H54 (cell line): ENCODE measurements at regions not wholly inside any gene's neighbourhood (a gene's known extent, or its start where the extent isn't known, plus 50 kb on each side); places are given as distances from the start of the nearest gene placed in this dataset.
"Not testable (repeated sequence)": the region's sequence is repeated elsewhere in the genome, so short reads cannot be mapped to it uniquely, and the experiment has no call there.

Source experiments
- DNase-seq: peaks from one replicate; pipeline ENCODE4 v3.0.0; 2011; ENCODE audit warnings: low spot score, mixed read lengths; ENCODE audit not compliant: insufficient read length
- FAIRE-seq: peaks from 3 replicates; lab custom pipeline; 2011; peaks lifted over from hg19 to GRCh38; lab: Jason Lieb, UNC
- POLR2A ChIP-seq: IDR thresholded peaks from 2 replicates; pipeline ENCODE4 v1.6.1; 2011; ENCODE audit warnings: low read depth, mild to moderate bottlenecking, low read length

- DNase-seq (no peak), FAIRE-seq (no peak)
- no peak for TF ChIP-seq POLR2A
Measured at GRCh38 chrX:147468600-147468999, 443.1 kb upstream of the FMR1 start.

DNA sequence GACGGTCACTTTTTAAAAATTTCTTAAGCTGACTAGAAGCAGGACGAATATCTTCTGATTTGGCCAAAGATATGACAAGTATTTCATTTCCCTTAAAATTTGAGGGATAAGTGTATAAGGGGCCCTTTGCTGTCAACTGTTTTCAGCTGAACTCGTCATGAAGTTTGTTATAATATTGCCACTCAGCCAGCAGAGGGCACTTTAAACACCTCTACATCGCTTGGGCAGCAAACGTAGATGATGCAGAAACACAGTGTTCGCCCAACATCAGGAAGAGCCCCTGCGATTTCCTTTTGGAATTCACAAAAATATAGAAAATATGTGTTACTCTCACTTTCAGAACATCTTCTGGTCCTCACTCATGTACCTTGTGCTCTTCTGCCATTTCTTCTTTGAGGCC is 435.7 kb upstream of the FMR1 start:
- DNase-seq (no peak), FAIRE-seq (no peak)
- no peak for TF ChIP-seq POLR2A

GRCh38 chrX:147478899-147479298 is 432.8 kb upstream of the FMR1 start:
- TF ChIP-seq POLR2A, result no peak
- DNase-seq (no peak), FAIRE-seq (no peak)

- FAIRE-seq (no peak), DNase-seq (no peak)
- TF ChIP-seq POLR2A, result no peak
Measured at GRCh38 chrX:147485207-147485606, 426.5 kb upstream of the FMR1 start.

DNA sequence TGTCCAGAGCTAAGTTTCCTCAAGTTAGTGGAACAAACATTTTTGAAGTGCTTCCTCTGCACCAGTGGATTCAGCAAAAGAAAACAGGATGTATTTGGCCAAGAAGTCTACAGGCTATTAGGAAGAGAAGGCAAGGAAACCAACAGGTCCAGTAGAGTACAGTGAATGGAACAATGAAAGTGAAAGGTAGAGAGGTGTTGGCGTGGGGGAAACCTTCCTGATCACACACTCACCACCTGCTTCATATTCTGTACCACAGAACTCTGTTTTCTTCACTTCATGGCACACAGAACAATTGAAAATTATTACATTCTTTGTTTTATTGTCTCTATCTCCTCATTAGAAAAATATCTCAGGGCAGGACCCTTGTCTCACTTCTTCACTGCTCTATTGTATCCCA is 417.4 kb upstream of the FMR1 start:
- no peak for TF ChIP-seq POLR2A
- FAIRE-seq, result no peak
- DNase-seq, result no peak

- DNase-seq (no peak), FAIRE-seq (no peak)
- no peak for TF ChIP-seq POLR2A
Measured at GRCh38 chrX:147498796-147499195, 412.9 kb upstream of the FMR1 start.

DNA sequence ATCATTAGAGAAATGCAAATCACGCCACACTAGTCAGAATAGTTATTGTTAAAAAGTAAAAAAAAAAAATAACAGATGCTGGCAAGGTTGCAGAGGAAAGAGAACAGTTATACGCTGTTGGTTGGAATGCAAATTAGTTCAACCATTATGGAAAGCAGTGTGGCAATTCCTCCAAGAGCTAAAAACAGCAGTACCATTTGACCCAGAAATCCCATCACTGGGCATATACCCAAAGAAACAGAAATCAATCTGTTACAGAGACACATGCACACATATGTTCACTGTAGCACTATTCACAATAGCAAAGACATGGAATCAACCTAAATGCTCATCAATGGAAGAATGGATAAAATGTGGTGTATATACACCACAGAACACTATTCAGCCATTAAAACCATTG is 388.7 kb upstream of the FMR1 start:
- DNase-seq, result no peak
- no peak for FAIRE-seq
- no peak for TF ChIP-seq POLR2A

DNA sequence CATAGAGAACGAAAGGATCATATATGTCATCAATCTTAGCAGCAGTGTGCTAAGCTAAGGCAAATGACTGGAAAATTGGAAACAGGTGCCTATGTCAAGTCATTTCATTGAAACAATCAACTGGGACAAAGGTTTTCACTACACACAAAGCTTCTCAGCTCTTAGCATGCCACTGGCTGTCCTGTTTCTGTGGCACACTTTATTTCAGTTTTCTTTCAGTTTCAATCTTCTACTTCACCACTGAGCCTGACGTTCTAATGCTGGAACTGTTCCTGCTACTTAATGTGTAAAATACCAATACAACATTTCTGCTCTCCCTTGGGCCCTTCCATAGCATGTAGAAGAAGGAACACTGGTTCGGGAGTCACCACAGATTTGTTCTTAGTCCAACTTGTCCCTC is 378.3 kb upstream of the FMR1 start:
- TF ChIP-seq POLR2A, result no peak
- DNase-seq, result no peak
- no peak for FAIRE-seq

- no peak for FAIRE-seq
- no peak for TF ChIP-seq POLR2A
- DNase-seq, result no peak
Measured at GRCh38 chrX:147537172-147537571, 374.5 kb upstream of the FMR1 start.

GRCh38 chrX:147548023-147548422 is 363.7 kb upstream of the FMR1 start:
- not testable (repeated sequence) for DNase-seq, FAIRE-seq

GRCh38 chrX:147550217-147550616 is 361.5 kb upstream of the FMR1 start:
- no peak for TF ChIP-seq POLR2A
- FAIRE-seq, result no peak
- no peak for DNase-seq

DNA sequence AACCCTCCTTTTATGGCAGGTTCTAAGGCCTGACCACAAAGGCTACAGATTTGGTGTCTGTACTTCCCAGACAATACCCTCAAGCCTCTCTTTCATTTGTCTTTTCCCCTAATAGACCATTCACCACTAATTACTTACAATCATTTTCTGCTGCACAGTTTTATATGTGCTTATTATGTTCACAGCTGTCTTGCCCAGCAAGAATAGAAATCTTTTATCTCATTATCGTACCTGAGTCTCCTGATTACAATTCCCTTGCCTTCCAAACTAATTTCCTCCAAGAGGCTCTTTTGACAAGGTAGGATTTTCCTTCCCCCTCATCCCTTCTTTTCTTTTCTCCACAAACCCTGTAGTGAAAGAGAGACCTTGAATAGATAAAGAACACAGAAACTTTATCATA is 352.5 kb upstream of the FMR1 start:
- no peak for TF ChIP-seq POLR2A
- no peak for FAIRE-seq
- no peak for DNase-seq

DNA sequence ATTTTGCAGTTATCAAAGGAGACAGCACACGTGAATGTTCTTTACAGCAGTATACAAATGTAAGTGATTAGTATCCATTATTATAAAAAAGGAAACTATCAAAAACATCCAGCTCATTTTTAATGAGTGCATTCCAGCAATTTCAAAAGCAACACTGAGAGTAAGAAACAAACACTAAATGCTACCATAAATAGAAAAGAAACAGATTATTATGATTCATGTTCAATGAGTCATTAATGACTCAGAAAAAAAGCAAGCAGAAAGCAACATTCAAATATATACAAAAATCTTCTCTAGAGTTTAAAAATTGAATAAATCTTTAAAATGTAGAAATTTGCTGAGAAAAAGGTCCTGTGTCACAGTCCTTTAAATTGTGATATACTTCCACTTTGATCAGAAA is 346.5 kb upstream of the FMR1 start:
- no peak for TF ChIP-seq POLR2A
- FAIRE-seq (no peak), DNase-seq (no peak)

DNA sequence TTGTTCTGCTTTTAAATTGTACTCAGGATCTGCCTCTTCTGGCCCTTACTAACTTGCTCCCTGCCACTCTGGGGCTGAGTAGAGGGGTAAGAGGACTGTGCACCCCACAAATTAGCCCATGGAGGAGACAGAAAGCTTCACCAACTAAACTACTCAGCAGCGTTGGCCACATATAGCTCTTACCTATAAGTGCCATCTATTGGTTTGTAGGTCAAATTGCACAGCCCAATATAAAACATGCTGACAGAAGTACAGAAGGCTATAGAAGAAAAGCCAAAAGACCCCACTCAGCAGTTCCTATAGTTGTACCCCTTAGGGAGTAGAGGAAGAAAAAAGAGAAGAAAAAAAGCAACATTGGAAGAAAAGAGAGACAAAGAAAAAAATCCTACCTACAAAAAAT is 341.2 kb upstream of the FMR1 start:
- no peak for TF ChIP-seq POLR2A
- DNase-seq (no peak), FAIRE-seq (no peak)

GRCh38 chrX:147573266-147573665 is 338.5 kb upstream of the FMR1 start:
- FAIRE-seq (no peak), DNase-seq (no peak)
- no peak for TF ChIP-seq POLR2A

DNA sequence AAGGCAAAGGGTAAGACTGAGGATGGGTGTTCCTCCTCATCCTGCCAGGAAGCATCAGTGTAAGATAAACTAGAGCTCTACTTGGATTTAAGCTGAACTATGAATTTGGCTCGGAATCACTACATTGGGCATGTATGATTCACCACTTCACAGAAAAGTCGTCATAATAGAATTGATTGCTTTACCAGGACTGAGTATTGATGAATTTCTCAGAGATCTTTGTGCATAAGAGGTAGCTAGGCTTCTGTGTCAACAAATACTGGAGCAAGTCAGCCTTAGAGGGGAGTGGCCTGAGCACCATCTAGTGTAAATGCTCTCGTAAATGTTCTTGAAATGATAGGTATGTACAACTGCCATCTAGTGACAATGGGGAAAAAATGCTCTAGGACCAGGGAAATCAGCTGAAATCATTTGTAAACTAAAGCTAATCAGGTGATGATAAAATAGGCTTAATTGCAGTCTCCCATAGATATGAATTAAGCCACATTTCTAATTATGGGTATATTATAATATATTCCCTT is 309.5 kb upstream of the FMR1 start:
- no peak for DNase-seq
- no peak for FAIRE-seq
- no peak for TF ChIP-seq POLR2A
